HG03354 (cell line): ENCODE measurements at regions not wholly inside any gene's neighbourhood (a gene's known extent, or its start where the extent isn't known, plus 50 kb on each side); places are given as distances from the start of the nearest gene placed in this dataset.
"Not testable (repeated sequence)": the region's sequence is repeated elsewhere in the genome, so short reads cannot be mapped to it uniquely, and the experiment has no call there.

ENCODE experiments used
- ATAC-seq: cut with Tn5 transposase; IDR thresholded peaks from one replicate; pipeline ENCODE4 v1.9.1; 2021; ENCODE audit warnings: mild to moderate bottlenecking; ENCODE audit not compliant: unreplicated experiment, poor library complexity, severe bottlenecking

- ATAC-seq = no peak
Observed at GRCh38 chr4:174084981-174085380, 198.5 kb downstream of the FBXO8 start.

GRCh38 chr4:174084542-174084941 lies 198.9 kb downstream of the FBXO8 start:
- no peak for ATAC-seq

GRCh38 chr4:174080361-174080760 lies 203.1 kb downstream of the FBXO8 start:
- no peak for ATAC-seq

- ATAC-seq = no peak
Observed at GRCh38 chr4:174071595-174071994, 211.9 kb downstream of the FBXO8 start.

- no peak for ATAC-seq
Observed at GRCh38 chr4:174069848-174070330, 213.6 kb downstream of the FBXO8 start.

- ATAC-seq = no peak
Observed at GRCh38 chr4:174066611-174067205, 216.8 kb downstream of the FBXO8 start.

- ATAC-seq = no peak
Observed at GRCh38 chr4:174062831-174063230, 220.6 kb downstream of the FBXO8 start.

- ATAC-seq = no peak
Observed at GRCh38 chr4:174061026-174061425, 222.4 kb downstream of the FBXO8 start.

- peak; percentile 63 for ATAC-seq
Observed at GRCh38 chr4:174058846-174059245, 224.6 kb downstream of the FBXO8 start.

GRCh38 chr4:174056959-174057358 lies 226.5 kb downstream of the FBXO8 start:
- no peak for ATAC-seq

- no peak for ATAC-seq
Observed at GRCh38 chr4:174055344-174055743, 228.1 kb downstream of the FBXO8 start.

- no peak for ATAC-seq
Observed at GRCh38 chr4:174053895-174054294, 229.6 kb downstream of the FBXO8 start.

GRCh38 chr4:174047363-174047762 lies 236.1 kb downstream of the FBXO8 start:
- no peak for ATAC-seq

GRCh38 chr4:174045829-174046228 lies 237.6 kb downstream of the FBXO8 start:
- not testable (repeated sequence) for ATAC-seq

GRCh38 chr4:174045381-174045780 lies 238.1 kb downstream of the FBXO8 start:
- no peak for ATAC-seq

- no peak for ATAC-seq
Observed at GRCh38 chr4:174041555-174042105, 241.8 kb downstream of the FBXO8 start.

- ATAC-seq = no peak
Observed at GRCh38 chr4:174040287-174040686, 243.2 kb downstream of the FBXO8 start.

GRCh38 chr4:174038481-174038880 lies 245.0 kb downstream of the FBXO8 start:
- ATAC-seq = no peak

- no peak for ATAC-seq
Observed at GRCh38 chr4:174037631-174038030, 245.8 kb downstream of the FBXO8 start.

GRCh38 chr4:174037049-174037448 lies 246.4 kb downstream of the FBXO8 start:
- no peak for ATAC-seq

GRCh38 chr4:174036576-174036975 lies 246.9 kb downstream of the FBXO8 start:
- no peak for ATAC-seq

- ATAC-seq = no peak
Observed at GRCh38 chr4:174036111-174036510, 247.4 kb downstream of the FBXO8 start.
